HUES48 (cell line): ENCODE measurements at regions not wholly inside any gene's neighbourhood (a gene's known extent, or its start where the extent isn't known, plus 50 kb on each side); places are given as distances from the start of the nearest gene placed in this dataset.

ENCODE experiments used
- H3K27ac ChIP-seq: one replicate; pipeline ENCODE4 v1.7.0; 2013; ENCODE audit warnings: low read depth, low read length, inconsistent platforms
- H3K27me3 ChIP-seq: 2 replicates; pipeline ENCODE4 v1.6.1; 2013; ENCODE audit warnings: mild to moderate bottlenecking, low read length; ENCODE audit not compliant: control insufficient read depth, insufficient read depth
- H3K36me3 ChIP-seq: 2 replicates; pipeline ENCODE4 v1.6.1; 2013; ENCODE audit warnings: low read length; ENCODE audit not compliant: control insufficient read depth, insufficient read depth
- H3K4me1 ChIP-seq: 2 replicates; pipeline ENCODE4 v1.6.1; 2013; ENCODE audit warnings: mild to moderate bottlenecking, low read length; ENCODE audit not compliant: control insufficient read depth, insufficient read depth
- H3K4me3 ChIP-seq: 2 replicates; pipeline ENCODE4 v1.5.1; 2013; ENCODE audit warnings: mild to moderate bottlenecking, low read depth, low read length
- H3K9ac ChIP-seq: 2 replicates; pipeline ENCODE4 v1.6.1; 2013; ENCODE audit warnings: mild to moderate bottlenecking, low read depth, low read length, moderate library complexity
- H3K9me3 ChIP-seq: 2 replicates; pipeline ENCODE4 v1.6.1; 2013; ENCODE audit warnings: low read length; ENCODE audit not compliant: control insufficient read depth, insufficient read depth

DNA sequence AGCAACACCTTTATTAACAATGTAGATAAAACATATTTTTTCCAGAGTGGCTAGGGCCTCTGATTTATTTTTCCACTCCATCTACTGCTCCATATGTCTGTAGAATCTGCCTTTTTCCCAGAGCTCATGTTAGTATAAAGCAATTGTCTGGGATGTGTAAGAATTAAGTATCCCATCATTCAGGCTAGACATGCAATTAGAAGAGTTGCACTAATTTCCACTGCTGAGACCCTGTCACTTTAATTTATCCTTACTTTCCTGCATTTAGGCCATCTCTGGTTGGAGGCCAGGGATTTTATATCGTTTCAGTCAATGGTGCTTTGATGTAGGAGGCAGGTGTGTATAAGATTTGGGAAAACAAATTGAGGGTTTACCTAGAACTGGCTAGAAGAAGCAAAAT lies 286.1 kb upstream of the POU3F2 start:
- H3K36me3 ChIP-seq = no peaks in the 10 kb centered on the region
- no peak overlapping the region for H3K4me3 ChIP-seq
- H3K27ac ChIP-seq = no peak overlapping the region
- no peaks in the 10 kb centered on the region for H3K9me3 ChIP-seq
- H3K9ac ChIP-seq = no peak overlapping the region
- H3K4me1 ChIP-seq = no peaks in the 10 kb centered on the region
- no peaks in the 10 kb centered on the region for H3K27me3 ChIP-seq

- Histone ChIP-seq H3K27me3 (no peaks in the 10 kb centered on the region), H3K36me3 (no peaks in the 10 kb centered on the region), H3K4me1 (peaks cover 18% of the 10 kb centered on the region), H3K9ac (no peak overlapping the region), H3K4me3 (no peak overlapping the region), H3K9me3 (no peaks in the 10 kb centered on the region), H3K27ac (no peak overlapping the region)
Observed at GRCh38 chr6:98560418-98560817, 274.0 kb upstream of the POU3F2 start.

GRCh38 chr6:98560841-98561240 lies 273.5 kb upstream of the POU3F2 start:
- Histone ChIP-seq H3K9ac (no peak overlapping the region), H3K9me3 (no peaks in the 10 kb centered on the region), H3K4me3 (no peak overlapping the region), H3K36me3 (no peaks in the 10 kb centered on the region), H3K4me1 (peaks cover 18% of the 10 kb centered on the region), H3K27ac (no peak overlapping the region), H3K27me3 (no peaks in the 10 kb centered on the region)

GRCh38 chr6:98566126-98566525 lies 268.2 kb upstream of the POU3F2 start:
- H3K9ac ChIP-seq = no peak overlapping the region
- H3K9me3 ChIP-seq = no peaks in the 10 kb centered on the region

GRCh38 chr6:98572579-98572978 lies 261.8 kb upstream of the POU3F2 start:
- H3K36me3 ChIP-seq = no peaks in the 10 kb centered on the region
- H3K9ac ChIP-seq = no peak overlapping the region
- no peak overlapping the region for H3K27ac ChIP-seq
- no peaks in the 10 kb centered on the region for H3K4me1 ChIP-seq
- H3K9me3 ChIP-seq = no peaks in the 10 kb centered on the region
- H3K4me3 ChIP-seq = no peak overlapping the region
- H3K27me3 ChIP-seq = no peaks in the 10 kb centered on the region

More at GRCh38 chr6:98566126-98566525, 268.2 kb upstream of the POU3F2 start:
- H3K4me1 ChIP-seq = 0 out of 2 replicates have a peak, but pooled peaks cover under 1% of the 10 kb centered on the region
- no peak overlapping the region for H3K4me3 ChIP-seq
- no peak overlapping the region for H3K27ac ChIP-seq
- H3K27me3 ChIP-seq = no peaks in the 10 kb centered on the region
- H3K36me3 ChIP-seq = no peaks in the 10 kb centered on the region

- H3K27ac ChIP-seq = no peak overlapping the region
- no peaks in the 10 kb centered on the region for H3K27me3 ChIP-seq
- no peaks in the 10 kb centered on the region for H3K36me3 ChIP-seq
- no peak overlapping the region for H3K4me3 ChIP-seq
- no peaks in the 10 kb centered on the region for H3K9me3 ChIP-seq
- H3K9ac ChIP-seq = no peak overlapping the region
- H3K4me1 ChIP-seq = no peaks in the 10 kb centered on the region
Observed at GRCh38 chr6:98574984-98575383, 259.4 kb upstream of the POU3F2 start.

- no peaks in the 10 kb centered on the region for H3K27me3 ChIP-seq
- no peak overlapping the region for H3K9ac ChIP-seq
- no peaks in the 10 kb centered on the region for H3K9me3 ChIP-seq
- H3K4me3 ChIP-seq = no peak overlapping the region
- H3K36me3 ChIP-seq = no peaks in the 10 kb centered on the region
- peaks cover 14% of the 10 kb centered on the region for H3K4me1 ChIP-seq
- no peak overlapping the region for H3K27ac ChIP-seq
Observed at GRCh38 chr6:98576791-98577190, 257.6 kb upstream of the POU3F2 start.

- H3K9me3 ChIP-seq = no peaks in the 10 kb centered on the region
- H3K36me3 ChIP-seq = no peaks in the 10 kb centered on the region
- no peak overlapping the region for H3K27ac ChIP-seq
- H3K4me3 ChIP-seq = no peak overlapping the region
- no peaks in the 10 kb centered on the region for H3K27me3 ChIP-seq
- no peak overlapping the region for H3K9ac ChIP-seq
- H3K4me1 ChIP-seq = peaks cover 14% of the 10 kb centered on the region
Observed at GRCh38 chr6:98578016-98578415, 256.4 kb upstream of the POU3F2 start.

DNA sequence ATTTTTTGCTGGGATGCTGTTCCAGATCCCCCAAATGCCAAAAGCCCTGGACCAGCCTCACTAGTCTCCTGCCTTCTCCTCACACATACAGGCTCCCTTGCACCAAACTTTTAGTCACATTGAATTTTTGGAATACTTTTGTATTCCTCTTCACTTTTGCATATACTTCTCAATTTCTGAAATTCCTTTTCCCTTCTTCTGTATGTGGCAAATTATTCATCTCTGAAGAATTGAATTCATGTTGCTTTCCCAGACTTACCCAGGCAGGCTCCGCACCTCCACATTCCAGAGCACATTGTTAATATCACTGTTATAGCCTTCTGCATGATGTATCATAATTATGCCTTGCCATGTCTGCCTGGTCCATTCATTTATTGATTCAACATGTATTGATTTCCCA lies 255.3 kb upstream of the POU3F2 start:
- Histone ChIP-seq H3K9ac (no peak overlapping the region), H3K4me1 (peaks cover 14% of the 10 kb centered on the region), H3K9me3 (no peaks in the 10 kb centered on the region), H3K27me3 (no peaks in the 10 kb centered on the region), H3K4me3 (no peak overlapping the region), H3K36me3 (no peaks in the 10 kb centered on the region), H3K27ac (no peak overlapping the region)

GRCh38 chr6:98579941-98580340 lies 254.4 kb upstream of the POU3F2 start:
- H3K9me3 ChIP-seq = no peaks in the 10 kb centered on the region
- no peak overlapping the region for H3K27ac ChIP-seq
- no peak overlapping the region for H3K9ac ChIP-seq
- no peak overlapping the region for H3K4me3 ChIP-seq
- peaks cover 14% of the 10 kb centered on the region for H3K4me1 ChIP-seq
- no peaks in the 10 kb centered on the region for H3K36me3 ChIP-seq
- no peaks in the 10 kb centered on the region for H3K27me3 ChIP-seq

- Histone ChIP-seq H3K36me3 (no peaks in the 10 kb centered on the region), H3K4me1 (peaks cover 14% of the 10 kb centered on the region), H3K9ac (no peak overlapping the region), H3K27ac (no peak overlapping the region), H3K27me3 (no peaks in the 10 kb centered on the region), H3K4me3 (no peak overlapping the region), H3K9me3 (no peaks in the 10 kb centered on the region)
Observed at GRCh38 chr6:98581705-98582104, 252.7 kb upstream of the POU3F2 start.

DNA sequence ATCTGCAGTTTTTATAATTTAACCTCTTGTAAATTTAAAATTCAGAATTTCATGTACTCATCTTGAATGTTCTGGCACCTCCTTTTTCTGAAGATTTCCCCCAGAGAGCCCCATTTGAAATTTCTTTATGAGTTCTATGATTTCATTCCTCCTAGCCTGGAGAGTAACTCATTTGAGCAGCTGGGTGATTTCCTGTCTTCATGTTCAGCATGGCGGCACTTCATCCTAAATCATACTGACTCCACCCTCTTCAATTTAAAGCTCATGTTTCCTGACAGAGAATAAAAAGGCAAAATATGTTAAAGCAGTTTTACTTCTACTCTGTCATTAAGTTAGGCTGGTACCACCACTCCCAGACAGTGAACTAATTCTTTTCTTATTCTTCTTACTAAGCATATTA lies 250.9 kb upstream of the POU3F2 start:
- Histone ChIP-seq H3K36me3 (no peaks in the 10 kb centered on the region), H3K9ac (no peak overlapping the region), H3K4me1 (peaks cover 20% of the 10 kb centered on the region), H3K9me3 (no peaks in the 10 kb centered on the region), H3K27me3 (no peaks in the 10 kb centered on the region), H3K27ac (no peak overlapping the region), H3K4me3 (no peak overlapping the region)
